DMS 273 treated with DMSO at 0.1 percent for 48 hours (cell line): ENCODE measurements at regions not wholly inside any gene's neighbourhood (a gene's known extent, or its start where the extent isn't known, plus 50 kb on each side); places are given as distances from the start of the nearest gene placed in this dataset.
"Not testable (repeated sequence)": the region's sequence is repeated elsewhere in the genome, so short reads cannot be mapped to it uniquely, and the experiment has no call there.

Source experiments
- DNase-seq: peaks from one replicate; lab custom pipeline; 2025; lab: John Stamatoyannopoulos, UW

DNA sequence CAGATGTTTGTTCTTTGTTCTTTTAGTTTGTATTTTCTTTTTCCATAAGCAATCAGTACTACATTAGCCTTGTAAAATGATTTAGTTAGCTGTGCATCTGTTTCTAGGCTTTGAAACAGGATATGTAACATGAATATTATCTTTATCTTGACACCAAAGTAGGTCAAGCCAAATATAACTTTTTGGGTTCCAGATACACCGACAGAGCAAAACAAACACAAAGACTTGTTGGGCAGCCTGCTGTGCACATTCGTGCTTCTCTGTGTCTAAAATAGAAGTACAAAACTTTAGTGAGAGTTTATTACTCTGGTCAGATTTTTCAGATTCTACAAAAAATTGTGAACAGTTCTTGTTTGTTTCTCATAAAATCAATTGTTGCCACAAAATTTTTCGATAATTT, 1059.3 kb upstream of the GYPC start:
- DNase-seq, result no peak

- DNase-seq, result no peak
Observed at GRCh38 chr2:125615438-125615837, 1040.5 kb upstream of the GYPC start.

- DNase-seq, result no peak
Observed at GRCh38 chr2:125630377-125630776, 1025.6 kb upstream of the GYPC start.

- no peak for DNase-seq
Observed at GRCh38 chr2:125634662-125635061, 1021.3 kb upstream of the GYPC start.

- DNase-seq, result no peak
Observed at GRCh38 chr2:125638345-125638744, 1017.6 kb upstream of the GYPC start.

DNA sequence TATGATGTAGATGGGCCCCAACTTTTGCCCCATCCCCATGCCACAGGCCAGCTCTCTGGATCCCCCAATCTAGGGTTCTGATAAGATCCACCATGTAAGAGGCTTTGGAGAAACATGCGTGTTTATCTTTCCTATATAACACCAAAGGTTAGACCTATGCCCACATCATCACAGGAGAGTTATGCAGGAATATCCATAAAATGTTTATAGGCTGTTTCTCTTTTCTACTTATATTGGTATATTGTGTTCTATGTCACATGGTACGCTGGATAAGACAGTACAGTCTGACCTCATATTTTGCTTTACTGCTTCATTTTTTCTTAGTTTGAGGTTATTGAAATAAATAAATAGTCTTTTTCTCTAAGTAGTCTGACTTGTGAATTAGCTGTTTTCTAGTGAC, 1013.9 kb upstream of the GYPC start:
- no peak for DNase-seq

GRCh38 chr2:125643128-125643527, 1012.8 kb upstream of the GYPC start:
- no peak for DNase-seq

DNA sequence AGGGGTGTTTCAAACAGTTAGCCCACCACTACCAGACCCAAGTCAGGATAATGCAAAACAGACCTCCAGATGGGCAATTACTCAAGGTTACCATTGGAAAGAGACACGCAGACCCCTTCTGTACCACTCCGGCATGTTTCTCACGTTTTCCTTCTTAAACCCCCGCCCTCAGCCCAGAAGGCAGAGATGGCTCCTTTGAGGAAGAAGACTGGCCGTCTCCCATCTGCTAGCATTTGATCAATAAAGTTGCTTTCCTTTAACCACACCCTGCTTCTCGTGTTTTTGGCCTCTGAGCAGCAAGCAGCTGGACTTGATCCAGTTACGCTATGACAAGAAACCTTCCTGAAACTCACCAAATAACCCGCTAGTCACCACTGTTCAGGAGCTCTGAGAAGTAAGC, 1012.4 kb upstream of the GYPC start:
- DNase-seq, result no peak

DNA sequence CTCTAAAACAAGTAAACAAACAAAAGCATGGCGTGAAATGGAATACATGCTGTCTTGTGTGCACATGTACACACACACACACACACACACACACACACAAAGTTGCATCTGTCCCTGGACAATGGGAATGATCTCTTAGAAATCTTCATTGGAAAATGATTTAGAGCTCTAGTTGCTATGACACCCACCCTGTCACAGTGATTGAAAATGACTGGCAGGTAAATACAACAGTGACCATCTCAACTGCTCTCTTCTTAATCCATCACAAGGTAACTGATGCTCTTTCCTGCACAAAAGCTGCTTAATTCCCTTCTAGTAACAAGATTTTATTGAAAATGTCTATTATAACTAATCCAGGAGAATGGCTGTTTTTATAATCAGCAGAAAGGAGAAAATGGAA, 1011.7 kb upstream of the GYPC start:
- no peak for DNase-seq

DNA sequence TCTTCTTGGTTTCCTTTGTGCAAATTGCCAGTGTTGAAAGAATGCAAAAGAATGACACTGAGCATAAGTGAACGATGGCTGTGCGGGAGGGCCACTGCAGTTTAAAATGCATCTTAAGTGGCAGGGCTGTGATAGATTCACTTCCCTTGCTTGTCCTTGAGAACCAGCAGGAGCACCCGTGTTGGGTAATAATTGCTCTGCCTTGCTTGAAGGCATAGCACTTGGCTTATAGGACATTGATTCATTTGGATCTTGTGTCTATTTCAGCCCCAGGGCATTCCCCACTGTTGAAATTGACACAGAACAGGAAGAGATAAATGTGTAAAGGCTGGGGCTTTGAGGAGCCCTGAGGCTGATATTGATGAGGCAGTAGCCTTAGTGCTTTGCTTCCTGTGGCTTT, 1003.7 kb upstream of the GYPC start:
- DNase-seq, result no peak

GRCh38 chr2:125654226-125654625, 1001.7 kb upstream of the GYPC start:
- no peak for DNase-seq

DNA sequence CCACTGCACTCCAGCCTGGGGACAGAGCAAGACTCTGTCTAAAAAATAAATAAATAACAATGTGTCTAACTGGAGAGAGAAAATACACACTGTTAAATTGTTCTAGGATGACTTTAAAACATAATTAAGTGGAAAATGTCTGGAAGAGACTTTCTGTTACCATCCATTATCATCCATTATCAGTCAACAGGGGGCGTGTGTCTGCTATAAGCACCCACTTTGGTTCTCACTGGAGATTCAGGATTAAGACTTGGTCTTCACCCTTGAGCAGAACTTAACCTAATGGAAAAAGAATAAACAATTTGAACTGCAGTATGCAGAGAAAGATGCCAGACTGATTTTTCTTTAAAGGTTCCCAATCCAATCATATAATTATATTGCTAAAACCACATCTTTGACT, 999.8 kb upstream of the GYPC start:
- no peak for DNase-seq

DNA sequence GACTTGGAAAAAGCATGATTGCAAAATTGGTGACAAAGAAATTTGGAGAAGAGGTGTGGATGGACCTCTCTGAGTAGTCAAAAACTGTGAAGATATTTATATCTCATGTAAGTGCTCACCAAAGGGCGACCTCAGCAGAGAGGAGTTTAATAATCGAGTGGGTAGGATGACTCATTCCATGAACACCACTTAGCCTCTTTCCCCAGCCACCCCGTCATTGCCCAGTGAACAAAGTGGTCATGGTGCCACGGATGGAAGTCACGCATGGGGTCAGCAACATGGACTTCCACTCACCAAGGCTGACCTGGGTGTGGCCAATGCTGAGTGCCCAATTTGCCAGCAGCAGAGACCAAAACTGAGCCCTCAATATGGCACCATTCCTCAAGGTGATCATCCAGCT, 997.4 kb upstream of the GYPC start:
- no peak for DNase-seq

DNA sequence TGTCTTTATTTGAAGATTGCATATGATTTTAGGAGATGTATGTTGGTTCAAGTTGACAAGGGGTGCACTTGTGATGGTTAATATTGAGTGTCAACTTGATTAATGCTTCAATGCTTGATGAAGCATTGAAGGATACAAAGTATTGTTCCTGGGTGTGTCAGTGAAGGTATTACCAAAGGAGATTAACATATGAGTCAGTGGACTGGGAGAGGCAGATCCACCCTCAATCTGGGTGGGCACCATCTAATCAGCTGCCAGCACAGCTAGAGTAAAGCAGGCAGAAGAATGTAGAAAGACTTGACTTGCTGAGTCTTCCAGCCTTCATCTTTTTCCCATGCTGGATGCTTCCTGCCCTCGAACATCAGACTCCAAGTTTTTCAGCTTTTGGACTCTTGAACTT, 995.6 kb upstream of the GYPC start:
- DNase-seq, result not testable (repeated sequence)

DNA sequence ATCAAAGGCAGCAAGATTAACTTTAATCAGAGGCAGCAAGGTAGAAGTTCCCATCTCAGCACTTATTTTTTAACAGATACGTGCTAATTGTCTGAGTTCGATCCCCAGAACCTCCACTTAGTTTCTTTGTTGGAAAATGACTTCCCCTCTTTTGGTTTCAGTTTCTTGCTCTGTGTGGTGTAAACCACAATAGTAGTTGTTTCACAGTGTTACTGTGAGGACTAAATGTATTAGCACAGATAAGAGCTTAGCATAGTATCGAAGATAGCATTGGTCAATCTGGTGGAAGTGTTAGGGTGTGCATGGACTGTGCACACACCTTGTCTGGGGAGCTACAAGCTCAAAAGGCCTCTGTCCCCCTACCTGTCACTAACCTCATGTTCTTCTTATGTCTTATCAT, 988.3 kb upstream of the GYPC start:
- no peak for DNase-seq

DNA sequence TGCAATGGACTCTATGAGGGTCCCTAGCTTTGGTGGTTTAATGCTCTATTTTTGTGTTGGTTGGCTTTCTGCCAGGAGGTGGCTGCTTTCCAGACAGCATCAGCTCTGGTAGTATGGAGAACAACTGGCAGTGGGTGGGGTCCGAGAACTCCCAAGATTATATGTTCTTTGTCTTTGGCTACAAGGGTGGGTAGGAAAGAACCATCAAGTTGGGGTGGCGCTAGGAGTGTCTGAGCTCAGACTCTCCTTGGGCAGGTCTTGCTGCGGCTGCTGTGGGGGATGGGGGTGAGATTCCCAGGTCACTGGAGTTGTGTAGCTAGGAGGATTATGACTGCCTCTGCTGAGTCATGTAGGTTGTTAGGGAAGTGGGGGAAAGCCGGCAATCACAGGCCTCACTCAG, 976.1 kb upstream of the GYPC start:
- no peak for DNase-seq

GRCh38 chr2:125680809-125681208, 975.1 kb upstream of the GYPC start:
- no peak for DNase-seq

DNA sequence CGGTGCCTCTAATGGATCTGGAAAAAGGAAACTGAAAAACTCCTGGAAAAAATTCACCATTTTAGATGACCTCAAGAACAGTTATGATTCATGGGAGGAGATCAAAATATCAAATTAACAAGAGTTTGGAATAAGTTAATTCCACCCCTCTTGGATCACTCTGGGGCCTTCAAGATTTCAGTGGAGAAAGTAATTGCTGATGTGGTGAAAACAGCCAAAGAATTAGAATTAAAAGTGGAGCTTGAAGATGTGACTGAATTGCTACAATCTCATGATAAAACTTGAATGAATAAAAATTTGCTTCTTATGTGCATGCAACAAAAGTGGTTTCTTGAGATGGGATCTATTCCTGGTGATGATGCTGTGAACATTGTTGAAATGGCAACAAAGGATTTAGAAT, 974.4 kb upstream of the GYPC start:
- no peak for DNase-seq

DNA sequence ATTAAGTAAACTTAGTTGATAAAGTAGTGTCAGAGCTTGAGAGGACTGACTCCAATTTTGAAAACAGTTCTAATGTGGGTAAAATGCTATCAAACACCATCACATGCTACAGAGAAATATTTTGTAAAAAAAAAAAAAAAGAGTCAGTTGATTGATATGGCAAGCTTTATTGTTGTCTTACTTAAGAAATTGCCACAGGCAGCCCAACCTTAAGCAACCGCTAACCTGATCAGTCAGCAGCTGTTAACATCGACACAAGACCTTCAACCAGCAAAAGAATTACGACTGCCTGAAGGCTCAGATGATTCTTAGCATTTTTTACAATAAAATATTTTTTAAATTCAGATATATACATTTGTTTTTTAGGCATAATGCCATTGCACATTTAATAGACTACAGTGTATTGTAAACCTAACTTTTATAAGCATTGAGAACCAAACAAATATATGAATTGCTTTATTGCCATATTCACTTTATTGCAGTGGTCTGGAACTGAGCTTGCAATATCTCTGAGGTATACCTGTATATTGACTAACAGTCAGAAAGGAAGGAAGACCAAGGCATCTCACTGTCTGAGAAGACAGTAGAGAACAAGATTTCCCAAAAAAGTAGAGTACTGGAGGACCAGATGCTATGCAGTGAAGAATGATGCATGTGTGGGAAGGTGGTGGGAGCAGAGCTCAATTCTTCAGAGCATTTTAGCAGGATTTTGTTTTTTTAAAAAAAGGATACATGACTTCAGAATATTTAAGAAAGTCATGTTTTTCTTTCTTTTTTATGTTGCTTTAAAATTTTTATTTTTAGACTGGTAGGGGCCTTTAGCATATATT, 973.8 kb upstream of the GYPC start:
- no peak for DNase-seq

- no peak for DNase-seq
Observed at GRCh38 chr2:125684256-125684655, 971.7 kb upstream of the GYPC start.

- no peak for DNase-seq
Observed at GRCh38 chr2:125684932-125685331, 971.0 kb upstream of the GYPC start.

- DNase-seq, result no peak
Observed at GRCh38 chr2:125696560-125696959, 959.4 kb upstream of the GYPC start.

DNA sequence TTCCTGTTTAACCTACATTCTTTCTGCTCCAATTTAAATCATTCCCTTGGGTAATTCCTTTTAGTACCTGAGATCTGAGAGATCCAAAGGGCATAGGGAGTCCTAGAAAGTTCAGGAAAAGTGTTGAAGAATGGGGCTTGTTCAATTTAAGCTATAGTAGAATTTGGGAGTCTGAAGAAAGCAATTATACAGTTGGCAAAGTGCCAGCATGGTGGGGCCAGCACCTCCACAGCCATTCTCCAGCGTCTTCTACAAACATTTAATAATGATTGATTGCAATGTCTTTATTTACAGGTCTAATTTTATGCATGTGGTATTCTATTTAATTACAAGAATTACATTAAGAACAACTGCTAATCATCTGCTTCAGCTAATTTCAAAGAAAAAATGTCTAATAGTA, 957.7 kb upstream of the GYPC start:
- DNase-seq, result no peak

- DNase-seq, result no peak
Observed at GRCh38 chr2:125701070-125701469, 954.9 kb upstream of the GYPC start.
